ENCODE measurements at regions not wholly inside any gene's neighbourhood (a gene's known extent, or its start where the extent isn't known, plus 50 kb on each side); places are given as distances from the start of the nearest gene placed in this dataset.
"Not testable (repeated sequence)": the region's sequence is repeated elsewhere in the genome, so short reads cannot be mapped to it uniquely, and the experiment has no call there.

GRCh38 chr2:194301946-194302345 is 1355.1 kb upstream of the SLC39A10 start:
- Histone ChIP-seq H3K9me3 (no peaks in the 10 kb centered on the region), H3K36me3 (no peaks in the 10 kb centered on the region), H3K4me3 (no peak overlapping the region), H3K4me1 (no peaks in the 10 kb centered on the region), H3K27me3 (no peaks in the 10 kb centered on the region), H3K27ac (no peak overlapping the region)
- DNase-seq: no peak
- TF ChIP-seq POLR2A (IDR thresholded peaks at IDR 0.05) (no peak), POLR2AphosphoS5 (IDR thresholded peaks at IDR 0.05) (no peak), CTCF (IDR thresholded peaks at IDR 0.05) (no peak), EP300 (IDR thresholded peaks at IDR 0.05) (no peak)
- intact Hi-C loops (cut with DNase I; ENCODE audit: low total_unique reads): no loop called here

GRCh38 chr2:194294156-194294555 is 1362.9 kb upstream of the SLC39A10 start:
- 80 to 90% (median 88%) methylated on average over 1 of the region's 1 CpG for WGBS, 5 donors
- no peak for DNase-seq
- TF ChIP-seq POLR2A (IDR thresholded peaks at IDR 0.05) (no peak), EP300 (IDR thresholded peaks at IDR 0.05) (no peak), CTCF (IDR thresholded peaks at IDR 0.05) (no peak), POLR2AphosphoS5 (IDR thresholded peaks at IDR 0.05) (no peak)
- Histone ChIP-seq H3K36me3 (no peaks in the 10 kb centered on the region), H3K9me3 (no peaks in the 10 kb centered on the region), H3K4me1 (no peaks in the 10 kb centered on the region), H3K27ac (no peak overlapping the region), H3K27me3 (no peaks in the 10 kb centered on the region), H3K4me3 (no peak overlapping the region)
- intact Hi-C loops (cut with DNase I; ENCODE audit: low total_unique reads): no loop called here

GRCh38 chr2:194291104-194291503 is 1365.9 kb upstream of the SLC39A10 start:
- Histone ChIP-seq H3K4me3 (no peak overlapping the region), H3K27me3 (no peaks in the 10 kb centered on the region), H3K36me3 (no peaks in the 10 kb centered on the region), H3K27ac (no peak overlapping the region), H3K4me1 (no peaks in the 10 kb centered on the region), H3K9me3 (no peaks in the 10 kb centered on the region)
- DNase-seq: no peak
- 82 to 88% (median 86%) methylated on average over 4 of the region's 4 CpGs for WGBS, 5 donors
- no peak for TF ChIP-seq EP300 (IDR thresholded peaks at IDR 0.05)
- TF ChIP-seq POLR2AphosphoS5 (IDR thresholded peaks at IDR 0.05): no peak
- no peak for TF ChIP-seq CTCF (IDR thresholded peaks at IDR 0.05)
- no peak for TF ChIP-seq POLR2A (IDR thresholded peaks at IDR 0.05)
- intact Hi-C loops (cut with DNase I; ENCODE audit: low total_unique reads): no loop called here

GRCh38 chr2:194289712-194290346 is 1367.2 kb upstream of the SLC39A10 start:
- no peak for DNase-seq
- intact Hi-C loops (cut with DNase I; ENCODE audit: low total_unique reads): no loop called here
- Histone ChIP-seq H3K36me3 (no peaks in the 10 kb centered on the region), H3K4me1 (no peaks in the 10 kb centered on the region), H3K27me3 (no peaks in the 10 kb centered on the region), H3K27ac (no peak overlapping the region), H3K4me3 (no peak overlapping the region), H3K9me3 (no peaks in the 10 kb centered on the region)
- 70 to 82% (median 79%) methylated on average over 4 of the region's 4 CpGs for WGBS, 5 donors
- TF ChIP-seq POLR2AphosphoS5 (IDR thresholded peaks at IDR 0.05) (no peak), CTCF (IDR thresholded peaks at IDR 0.05) (no peak), POLR2A (IDR thresholded peaks at IDR 0.05) (no peak)

GRCh38 chr2:194276667-194277066 is 1380.4 kb upstream of the SLC39A10 start:
- H3K9me3 ChIP-seq; H3K27me3 ChIP-seq; H3K4me3 ChIP-seq; intact Hi-C loops (cut with DNase I; ENCODE audit: low total_unique reads); DNase-seq; H3K36me3 ChIP-seq; H3K4me1 ChIP-seq; H3K27ac ChIP-seq: not testable (repeated sequence)
- WGBS, 5 donors: 83 to 94% (median 84%) methylated on average over 9 of the region's 9 CpGs

Measured in stomach (tissue), 8 donors.